ENCODE measurements at regions not wholly inside any gene's neighbourhood (a gene's known extent, or its start where the extent isn't known, plus 50 kb on each side); places are given as distances from the start of the nearest gene placed in this dataset.

DNA sequence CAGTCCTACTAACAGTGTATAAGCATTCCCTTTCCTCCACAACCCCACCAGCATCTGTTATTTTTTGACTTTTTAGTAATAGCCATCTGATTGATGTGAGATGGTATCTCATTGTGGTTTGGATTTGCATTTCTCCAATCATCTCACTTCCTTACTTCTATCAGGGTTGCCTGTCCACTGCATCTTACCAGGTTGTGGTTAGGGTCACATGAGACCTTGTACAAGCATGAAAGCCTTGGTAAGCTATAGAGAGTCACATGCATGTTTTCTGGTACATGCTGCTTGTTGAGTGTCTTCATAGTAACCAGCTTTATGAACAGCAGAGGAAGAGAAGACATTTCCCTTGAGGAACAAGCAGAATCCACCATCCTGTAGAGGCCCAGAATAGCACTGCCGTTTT is 102.9 kb upstream of the PAX6 start:
- Histone ChIP-seq H3K36me3 (ENCODE audit: insufficient read depth, low read length) (no peaks in the 10 kb centered on the region), H3K79me2 (replicated peaks; ENCODE audit: insufficient read depth, low read length) (no peaks in the 10 kb centered on the region), H3K9me3 (ENCODE audit: low read length) (no peaks in the 10 kb centered on the region), H3K27ac (ENCODE audit: low read length) (no peak overlapping the region), H3K9ac (ENCODE audit: low read length) (no peak overlapping the region), H3K4me2 (ENCODE audit: low read length) (no peak overlapping the region), H3K27me3 (ENCODE audit: insufficient read depth, low read depth, low read length) (no peaks in the 10 kb centered on the region), H3F3A (ENCODE audit: insufficient read depth, low read length, poor library complexity, severe bottlenecking) (no peaks in the 10 kb centered on the region), H2AFZ (ENCODE audit: low read depth, low read length) (no peak overlapping the region), H3K4me3 (ENCODE audit: low read length) (no peak overlapping the region), H4K20me1 (ENCODE audit: insufficient read depth) (no peaks in the 10 kb centered on the region), H3K9me2 (ENCODE audit: insufficient read depth, low read length) (no peaks in the 10 kb centered on the region)
- no peak for TF ChIP-seq TAF1 (IDR thresholded peaks at IDR 0.05; ENCODE audit: low read depth)
- TF ChIP-seq, protein P1, sequence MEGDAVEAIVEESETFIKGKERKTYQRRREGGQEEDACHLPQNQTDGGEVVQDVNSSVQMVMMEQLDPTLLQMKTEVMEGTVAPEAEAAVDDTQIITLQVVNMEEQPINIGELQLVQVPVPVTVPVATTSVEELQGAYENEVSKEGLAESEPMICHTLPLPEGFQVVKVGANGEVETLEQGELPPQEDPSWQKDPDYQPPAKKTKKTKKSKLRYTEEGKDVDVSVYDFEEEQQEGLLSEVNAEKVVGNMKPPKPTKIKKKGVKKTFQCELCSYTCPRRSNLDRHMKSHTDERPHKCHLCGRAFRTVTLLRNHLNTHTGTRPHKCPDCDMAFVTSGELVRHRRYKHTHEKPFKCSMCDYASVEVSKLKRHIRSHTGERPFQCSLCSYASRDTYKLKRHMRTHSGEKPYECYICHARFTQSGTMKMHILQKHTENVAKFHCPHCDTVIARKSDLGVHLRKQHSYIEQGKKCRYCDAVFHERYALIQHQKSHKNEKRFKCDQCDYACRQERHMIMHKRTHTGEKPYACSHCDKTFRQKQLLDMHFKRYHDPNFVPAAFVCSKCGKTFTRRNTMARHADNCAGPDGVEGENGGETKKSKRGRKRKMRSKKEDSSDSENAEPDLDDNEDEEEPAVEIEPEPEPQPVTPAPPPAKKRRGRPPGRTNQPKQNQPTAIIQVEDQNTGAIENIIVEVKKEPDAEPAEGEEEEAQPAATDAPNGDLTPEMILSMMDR (IDR thresholded peaks at IDR 0.05; ENCODE audit: poor library complexity, severe bottlenecking): no peak
- TF ChIP-seq EZH2 (IDR thresholded peaks at IDR 0.05; ENCODE audit: borderline replicate concordance, insufficient read depth, low read length, poor library complexity, severe bottlenecking): no peak
- TF ChIP-seq, protein P2, sequence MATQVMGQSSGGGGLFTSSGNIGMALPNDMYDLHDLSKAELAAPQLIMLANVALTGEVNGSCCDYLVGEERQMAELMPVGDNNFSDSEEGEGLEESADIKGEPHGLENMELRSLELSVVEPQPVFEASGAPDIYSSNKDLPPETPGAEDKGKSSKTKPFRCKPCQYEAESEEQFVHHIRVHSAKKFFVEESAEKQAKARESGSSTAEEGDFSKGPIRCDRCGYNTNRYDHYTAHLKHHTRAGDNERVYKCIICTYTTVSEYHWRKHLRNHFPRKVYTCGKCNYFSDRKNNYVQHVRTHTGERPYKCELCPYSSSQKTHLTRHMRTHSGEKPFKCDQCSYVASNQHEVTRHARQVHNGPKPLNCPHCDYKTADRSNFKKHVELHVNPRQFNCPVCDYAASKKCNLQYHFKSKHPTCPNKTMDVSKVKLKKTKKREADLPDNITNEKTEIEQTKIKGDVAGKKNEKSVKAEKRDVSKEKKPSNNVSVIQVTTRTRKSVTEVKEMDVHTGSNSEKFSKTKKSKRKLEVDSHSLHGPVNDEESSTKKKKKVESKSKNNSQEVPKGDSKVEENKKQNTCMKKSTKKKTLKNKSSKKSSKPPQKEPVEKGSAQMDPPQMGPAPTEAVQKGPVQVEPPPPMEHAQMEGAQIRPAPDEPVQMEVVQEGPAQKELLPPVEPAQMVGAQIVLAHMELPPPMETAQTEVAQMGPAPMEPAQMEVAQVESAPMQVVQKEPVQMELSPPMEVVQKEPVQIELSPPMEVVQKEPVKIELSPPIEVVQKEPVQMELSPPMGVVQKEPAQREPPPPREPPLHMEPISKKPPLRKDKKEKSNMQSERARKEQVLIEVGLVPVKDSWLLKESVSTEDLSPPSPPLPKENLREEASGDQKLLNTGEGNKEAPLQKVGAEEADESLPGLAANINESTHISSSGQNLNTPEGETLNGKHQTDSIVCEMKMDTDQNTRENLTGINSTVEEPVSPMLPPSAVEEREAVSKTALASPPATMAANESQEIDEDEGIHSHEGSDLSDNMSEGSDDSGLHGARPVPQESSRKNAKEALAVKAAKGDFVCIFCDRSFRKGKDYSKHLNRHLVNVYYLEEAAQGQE (IDR thresholded peaks at IDR 0.05; ENCODE audit: borderline replicate concordance): no peak
- TF ChIP-seq MXI1 (conservative IDR thresholded peaks at IDR 0.05; ENCODE audit: poor library complexity, severe bottlenecking): no peak
- TF ChIP-seq EP300 (conservative IDR thresholded peaks at IDR 0.05; ENCODE audit: poor library complexity, severe bottlenecking): no peak
- no peak for TF ChIP-seq RAD21 (conservative IDR thresholded peaks at IDR 0.05)
- TF ChIP-seq SMC3 (conservative IDR thresholded peaks at IDR 0.05; ENCODE audit: poor library complexity): no peak
- TF ChIP-seq POLR2AphosphoS5 (IDR thresholded peaks at IDR 0.05): no peak

DNA sequence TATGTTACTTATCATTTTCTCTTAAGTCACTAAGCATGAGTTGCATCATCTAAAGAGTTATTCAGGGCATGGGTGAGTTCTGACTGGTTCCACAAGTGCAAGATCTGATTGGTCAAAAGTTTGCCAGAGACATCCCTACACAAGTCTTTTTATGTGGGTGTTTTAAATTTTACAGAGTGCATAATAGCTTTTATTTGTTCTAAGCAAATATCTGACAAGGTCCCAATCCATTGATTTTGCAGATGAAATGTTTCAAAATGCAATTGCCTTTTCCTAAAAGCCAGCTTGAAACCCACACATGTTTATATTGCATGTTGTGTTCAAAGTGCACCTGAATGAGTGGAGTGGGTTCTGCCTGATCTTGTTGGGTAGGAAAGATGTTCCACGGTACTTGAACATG is 101.7 kb upstream of the PAX6 start:
- H4K20me1 ChIP-seq (ENCODE audit: insufficient read depth): no peaks in the 10 kb centered on the region
- no peak overlapping the region for H3K4me3 ChIP-seq (ENCODE audit: low read length)
- H3K9me3 ChIP-seq (ENCODE audit: low read length): no peaks in the 10 kb centered on the region
- no peak overlapping the region for H2AFZ ChIP-seq (ENCODE audit: low read depth, low read length)
- TF ChIP-seq RAD21 (conservative IDR thresholded peaks at IDR 0.05) (no peak), EZH2 (IDR thresholded peaks at IDR 0.05; ENCODE audit: borderline replicate concordance, insufficient read depth, low read length, poor library complexity, severe bottlenecking) (no peak), POLR2AphosphoS5 (IDR thresholded peaks at IDR 0.05) (no peak), EP300 (conservative IDR thresholded peaks at IDR 0.05; ENCODE audit: poor library complexity, severe bottlenecking) (no peak), MXI1 (conservative IDR thresholded peaks at IDR 0.05; ENCODE audit: poor library complexity, severe bottlenecking) (no peak), TAF1 (IDR thresholded peaks at IDR 0.05; ENCODE audit: low read depth) (no peak), SMC3 (conservative IDR thresholded peaks at IDR 0.05; ENCODE audit: poor library complexity) (no peak)
- TF ChIP-seq, protein P1 (IDR thresholded peaks at IDR 0.05; ENCODE audit: poor library complexity, severe bottlenecking): no peak
- TF ChIP-seq, protein P2 (IDR thresholded peaks at IDR 0.05; ENCODE audit: borderline replicate concordance): no peak
- H3K9ac ChIP-seq (ENCODE audit: low read length): no peak overlapping the region
- no peaks in the 10 kb centered on the region for H3K9me2 ChIP-seq (ENCODE audit: insufficient read depth, low read length)
- H3K27me3 ChIP-seq (ENCODE audit: insufficient read depth, low read depth, low read length): no peaks in the 10 kb centered on the region
- H3K36me3 ChIP-seq (ENCODE audit: insufficient read depth, low read length): no peaks in the 10 kb centered on the region
- no peaks in the 10 kb centered on the region for H3F3A ChIP-seq (ENCODE audit: insufficient read depth, low read length, poor library complexity, severe bottlenecking)
- H3K79me2 ChIP-seq (replicated peaks; ENCODE audit: insufficient read depth, low read length): no peaks in the 10 kb centered on the region
- no peak overlapping the region for H3K27ac ChIP-seq (ENCODE audit: low read length)
- no peak overlapping the region for H3K4me2 ChIP-seq (ENCODE audit: low read length)

All from neural cell (in vitro differentiated cells).